GM21737 (cell line): ENCODE measurements at regions not wholly inside any gene's neighbourhood (a gene's known extent, or its start where the extent isn't known, plus 50 kb on each side); places are given as distances from the start of the nearest gene placed in this dataset.

Experiments
- ATAC-seq: cut with Tn5 transposase; IDR thresholded peaks from one replicate; pipeline ENCODE4 v1.9.1; 2021; ENCODE audit warnings: mild to moderate bottlenecking, moderate library complexity; ENCODE audit not compliant: unreplicated experiment

DNA sequence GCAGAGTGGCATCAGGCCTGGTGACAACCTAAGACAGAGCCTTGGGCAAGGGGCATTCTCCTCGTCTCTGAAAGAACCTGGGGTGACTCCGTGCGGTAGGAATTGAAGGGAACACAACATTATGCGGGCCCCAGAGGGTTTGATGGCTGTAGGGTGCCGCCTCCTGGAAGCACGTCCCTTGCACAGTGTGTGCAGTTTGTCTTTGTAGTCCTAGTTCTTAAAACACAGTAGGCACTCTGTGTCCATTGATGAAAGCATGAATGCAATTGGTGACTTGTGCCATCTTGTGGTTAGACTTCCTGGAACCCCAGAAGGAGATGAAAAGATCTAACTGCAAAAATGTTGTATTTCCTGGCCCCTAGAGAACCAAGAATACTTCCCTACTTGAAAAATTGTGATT lies 279.8 kb downstream of the UTP18 start:
- ATAC-seq, result no peak

GRCh38 chr17:51541215-51541614 lies 280.9 kb downstream of the UTP18 start:
- ATAC-seq, result no peak

DNA sequence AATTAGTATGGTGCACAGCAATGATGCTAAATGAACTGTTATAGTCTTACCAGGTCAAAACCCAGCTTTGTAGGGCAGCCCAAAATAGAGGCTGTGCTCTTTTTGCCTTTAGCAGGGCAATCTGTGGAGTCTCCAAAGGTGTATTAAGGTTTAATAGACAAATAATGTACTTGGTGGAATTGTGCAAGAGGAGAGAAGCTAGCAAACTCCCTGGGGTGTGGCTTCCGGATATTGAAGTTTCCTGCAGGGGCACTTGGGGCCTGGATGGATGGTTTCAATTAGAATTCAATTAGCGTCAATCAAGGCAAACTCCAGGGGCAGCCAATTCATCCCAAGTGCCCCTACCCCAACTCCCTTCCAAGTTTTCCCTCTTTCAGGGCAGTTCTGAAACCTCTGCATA lies 285.8 kb downstream of the UTP18 start:
- ATAC-seq, result no peak

DNA sequence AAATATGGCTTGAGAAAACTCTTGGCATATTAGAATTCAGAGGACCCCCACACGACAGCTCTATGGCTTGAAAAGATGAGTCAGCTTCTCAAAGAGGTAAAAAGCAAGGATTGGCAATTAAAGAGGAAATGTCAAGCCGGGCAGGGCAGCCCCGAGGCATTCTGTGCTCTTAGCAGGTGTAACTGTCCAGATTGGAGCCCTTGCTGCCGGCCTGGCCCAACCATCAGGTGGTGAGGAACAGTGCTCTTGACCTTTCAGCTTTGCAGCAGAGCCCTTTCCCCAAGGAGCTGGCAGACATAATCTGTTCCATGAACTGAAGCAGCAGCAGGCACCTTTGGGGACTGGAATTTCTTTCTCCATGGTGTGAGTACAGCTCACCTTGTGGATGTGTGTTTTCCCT lies 287.8 kb downstream of the UTP18 start:
- no peak for ATAC-seq

DNA sequence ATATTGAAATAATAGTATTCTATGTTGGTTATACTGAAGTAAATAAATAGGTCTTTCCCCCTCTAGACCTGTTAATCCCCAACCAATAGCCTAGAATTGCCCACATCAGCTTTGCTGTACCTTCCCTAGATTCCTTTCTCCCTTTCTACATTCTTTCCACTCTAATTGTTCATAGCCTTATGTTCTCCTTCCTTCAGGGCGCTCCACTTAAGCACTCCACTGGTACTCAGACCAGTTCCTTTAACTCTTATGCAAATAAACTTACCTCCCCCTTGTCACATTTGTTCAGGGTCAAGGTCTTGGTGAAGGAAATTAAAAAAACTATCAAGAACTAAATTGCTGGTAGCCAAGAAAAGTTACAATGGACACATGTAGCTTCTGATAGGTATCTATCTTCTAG lies 294.8 kb downstream of the UTP18 start:
- no peak for ATAC-seq

GRCh38 chr17:51559778-51560177 lies 299.4 kb downstream of the UTP18 start:
- ATAC-seq, result no peak

- no peak for ATAC-seq
These were observed 300.1 kb downstream of the UTP18 start for GRCh38 chr17:51560398-51560797.

DNA sequence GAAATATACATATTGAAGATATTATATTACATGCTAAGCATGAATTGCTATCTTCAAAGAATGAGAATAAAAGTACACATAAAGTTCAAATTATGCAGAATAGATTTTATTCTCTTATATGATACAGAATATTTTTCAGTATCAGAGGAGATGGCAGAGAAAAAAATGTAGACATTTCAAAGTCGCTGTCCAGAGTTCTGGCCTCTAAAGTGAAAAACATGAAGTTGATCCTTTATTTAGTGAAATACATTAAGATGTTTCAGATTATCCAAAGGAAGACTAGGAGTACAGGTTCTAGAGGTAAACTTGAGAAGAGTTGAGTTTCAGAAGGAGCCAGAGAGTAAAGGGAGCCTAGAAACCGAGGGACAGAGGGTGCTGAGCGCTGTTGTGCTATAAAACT lies 303.6 kb downstream of the UTP18 start:
- ATAC-seq, result no peak

GRCh38 chr17:51572115-51572514 lies 311.8 kb downstream of the UTP18 start:
- ATAC-seq, result no peak
